M059J (cell line): ENCODE measurements at regions not wholly inside any gene's neighbourhood (a gene's known extent, or its start where the extent isn't known, plus 50 kb on each side); places are given as distances from the start of the nearest gene placed in this dataset.
"Not testable (repeated sequence)": the region's sequence is repeated elsewhere in the genome, so short reads cannot be mapped to it uniquely, and the experiment has no call there.

Experiments
- DNase-seq: peaks from one replicate; pipeline ENCODE4 v3.0.0-alpha.2; 2012; ENCODE audit warnings: low read depth

DNA sequence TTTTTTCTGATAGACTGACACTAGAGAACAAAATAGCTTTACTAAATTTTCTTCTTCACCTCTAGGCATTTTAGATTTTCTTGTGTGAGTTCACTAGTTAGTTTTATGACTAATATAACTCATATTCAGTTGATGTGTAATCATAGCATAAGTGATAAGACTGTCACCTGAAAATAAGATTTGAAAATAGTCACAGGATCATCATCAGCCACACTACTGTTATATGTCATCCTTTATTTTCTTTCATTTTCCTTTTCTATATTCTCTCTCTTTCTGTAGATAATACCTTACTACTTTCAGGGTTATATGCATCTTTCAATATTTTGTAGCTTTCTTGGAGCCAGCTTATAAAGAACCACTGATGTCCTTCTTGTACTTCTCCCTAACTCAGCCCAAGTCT lies 292.6 kb downstream of the TDRD3 start:
- no peak for DNase-seq

DNA sequence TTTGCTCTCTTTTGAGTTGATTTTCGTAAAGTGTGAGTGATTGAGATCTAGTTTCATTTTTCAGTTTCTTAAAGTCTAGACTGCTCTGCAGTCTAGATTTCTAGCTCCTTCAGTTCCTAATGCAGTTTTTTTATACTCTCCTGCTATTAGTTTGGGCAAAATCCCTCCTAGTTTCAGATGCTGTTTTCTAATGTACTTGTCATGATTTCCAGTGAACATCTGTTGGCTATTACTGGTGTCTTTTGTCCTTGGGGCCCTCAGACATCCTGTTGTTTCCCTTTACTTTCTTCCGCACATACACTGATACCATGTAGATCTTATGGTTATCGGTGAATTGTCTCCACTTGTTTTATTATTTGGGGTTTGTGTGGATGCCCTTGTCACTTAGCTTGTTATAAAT lies 292.1 kb downstream of the TDRD3 start:
- DNase-seq: no peak

DNA sequence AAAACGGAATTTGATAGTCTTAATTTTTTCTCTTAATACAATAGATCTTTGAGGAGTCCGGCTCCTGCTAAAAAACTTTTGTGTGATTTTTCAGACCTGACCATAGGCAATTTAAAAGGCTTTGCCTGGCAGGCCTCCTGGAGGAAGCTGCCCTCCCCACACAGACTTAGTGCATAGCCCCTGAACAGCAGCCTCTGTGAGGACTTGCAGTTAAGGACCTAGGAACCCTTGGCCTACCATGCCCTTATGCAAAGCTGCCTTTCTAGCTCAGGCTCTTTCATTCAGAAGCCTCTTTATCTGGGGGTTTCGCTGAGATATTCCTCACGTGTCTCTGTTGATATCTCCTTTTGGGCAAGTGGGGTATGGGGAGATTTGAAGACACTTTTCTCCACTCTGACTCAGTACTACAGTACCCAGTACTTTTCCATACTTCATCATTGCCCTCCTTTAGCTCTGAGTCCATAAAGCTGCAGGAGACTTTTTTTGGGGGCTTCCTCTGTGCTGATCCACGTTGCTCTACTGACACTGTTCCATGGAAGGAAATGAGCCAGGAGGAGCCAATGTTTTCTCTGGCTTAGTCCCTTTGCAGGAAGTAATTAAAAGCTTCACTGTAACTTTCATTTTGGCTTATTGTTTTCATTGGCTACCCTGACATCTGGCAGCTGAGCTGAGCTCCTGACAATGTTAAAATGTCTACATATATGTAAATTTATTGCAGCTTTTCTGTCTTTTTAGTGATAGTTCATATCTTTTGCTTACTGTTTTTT lies 283.1 kb downstream of the TDRD3 start:
- DNase-seq: no peak

DNA sequence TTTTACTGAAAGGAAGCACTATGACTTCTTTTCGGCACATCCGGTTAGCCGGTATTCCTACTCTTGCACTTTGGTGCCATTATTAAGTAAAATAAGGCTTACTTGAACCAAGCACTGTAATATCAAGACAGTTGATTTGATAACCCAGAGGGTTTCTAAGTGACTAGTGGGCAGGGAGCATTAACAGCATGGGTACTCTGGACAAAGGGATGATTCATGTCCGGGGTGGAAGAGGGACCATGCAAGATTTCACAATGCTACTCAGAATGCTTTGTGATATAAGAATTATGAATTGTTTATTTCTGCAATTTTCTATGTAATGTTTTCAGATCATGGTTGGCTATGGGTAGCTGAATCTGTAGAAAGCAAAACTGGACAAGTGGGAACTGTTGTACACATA lies 282.1 kb downstream of the TDRD3 start:
- no peak for DNase-seq

DNA sequence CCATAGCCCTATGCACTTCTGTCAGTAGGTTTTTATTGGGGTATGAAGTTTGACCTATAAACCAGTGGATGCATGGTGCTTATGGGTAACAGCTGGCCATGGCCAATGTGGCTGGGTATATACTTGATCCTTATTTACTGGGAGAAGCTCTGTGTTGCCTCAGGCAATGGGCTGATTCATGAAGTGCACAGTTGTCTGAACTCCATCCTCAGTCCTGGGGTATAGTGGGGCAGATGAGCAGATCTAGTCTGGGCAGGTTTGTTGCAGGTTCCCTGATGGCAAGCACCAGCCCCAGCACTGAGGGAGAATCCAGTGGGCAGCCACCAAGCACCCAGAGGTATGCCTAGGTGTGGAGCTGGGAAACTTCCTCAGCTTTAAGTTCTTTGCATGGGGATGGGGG lies 274.4 kb downstream of the TDRD3 start:
- no peak for DNase-seq

DNA sequence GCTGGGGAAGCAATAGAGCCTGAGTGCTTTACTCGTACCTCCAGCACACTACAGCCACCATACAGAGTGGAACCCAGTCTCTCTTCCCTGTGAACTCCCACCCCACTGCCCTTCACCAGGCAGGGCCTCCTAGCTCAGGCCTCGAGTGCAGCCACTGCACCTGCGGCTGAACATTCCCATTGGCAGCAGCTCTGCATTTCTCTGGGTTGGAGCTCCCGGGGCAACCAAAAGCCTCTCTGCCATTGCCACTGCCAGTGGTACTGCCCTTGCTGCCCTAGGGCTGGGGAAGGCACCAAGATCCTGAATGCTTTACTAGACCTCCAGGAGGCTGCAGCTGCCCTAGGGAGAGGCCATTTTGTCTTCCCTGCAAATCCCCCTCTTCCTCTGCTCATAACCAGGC lies 266.8 kb downstream of the TDRD3 start:
- DNase-seq: no peak

DNA sequence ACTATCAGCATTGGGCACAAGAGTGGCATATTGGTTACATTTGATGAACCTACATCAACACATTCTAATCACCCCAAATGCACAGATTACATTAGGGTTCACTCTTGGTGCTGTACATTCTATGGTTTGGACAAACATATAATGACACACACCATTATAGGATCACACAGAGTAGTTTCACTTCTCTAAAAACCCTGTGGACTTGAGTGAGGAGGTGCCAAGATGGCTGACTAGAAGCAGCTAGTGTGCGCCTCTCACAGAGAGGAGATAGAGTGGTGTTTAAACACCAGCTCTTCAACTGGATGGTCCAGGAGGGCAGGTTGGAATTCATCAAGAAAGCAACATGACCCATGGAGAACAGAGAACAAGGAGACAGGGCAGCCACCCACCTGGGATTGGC lies 265.6 kb downstream of the TDRD3 start:
- DNase-seq: no peak

DNA sequence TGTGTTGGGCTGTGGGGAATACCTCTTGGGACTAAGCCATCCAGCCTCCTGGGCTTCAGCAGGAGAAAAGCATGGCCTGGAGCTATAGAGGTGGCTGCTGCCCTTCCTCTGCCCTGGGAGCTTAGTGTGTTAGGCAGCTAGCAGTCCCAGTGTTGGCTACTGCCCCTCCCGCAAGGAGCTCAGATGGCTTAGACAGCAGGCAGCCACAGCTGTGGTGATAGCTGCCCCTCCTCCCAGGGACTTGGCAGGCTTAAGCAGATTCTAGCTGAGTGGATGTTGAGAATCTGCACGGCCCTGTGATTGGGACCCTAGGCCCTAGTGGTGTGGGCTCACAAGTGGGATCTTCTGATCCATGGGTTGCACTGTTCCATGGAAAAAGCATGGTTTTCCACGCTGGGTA lies 264.5 kb downstream of the TDRD3 start:
- no peak for DNase-seq

DNA sequence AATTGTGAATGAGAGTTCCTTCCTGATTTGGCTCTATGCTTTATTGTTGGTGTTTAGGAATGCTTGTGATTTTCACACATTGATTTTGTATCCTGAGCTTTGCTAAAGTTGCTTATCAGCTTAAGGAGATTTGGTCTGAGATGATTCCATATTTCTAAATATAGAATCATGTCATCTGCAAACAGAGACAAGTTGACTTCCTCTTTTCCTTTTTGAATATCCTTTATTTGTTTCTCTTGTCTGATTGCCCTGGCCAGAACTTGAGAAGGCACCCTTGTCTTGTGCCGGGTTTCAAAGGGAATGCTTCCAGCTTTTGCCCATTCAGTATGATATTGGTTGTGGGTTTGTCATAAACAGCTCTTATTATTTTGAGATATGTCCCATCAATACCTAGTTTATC lies 260.6 kb downstream of the TDRD3 start:
- not testable (repeated sequence) for DNase-seq

DNA sequence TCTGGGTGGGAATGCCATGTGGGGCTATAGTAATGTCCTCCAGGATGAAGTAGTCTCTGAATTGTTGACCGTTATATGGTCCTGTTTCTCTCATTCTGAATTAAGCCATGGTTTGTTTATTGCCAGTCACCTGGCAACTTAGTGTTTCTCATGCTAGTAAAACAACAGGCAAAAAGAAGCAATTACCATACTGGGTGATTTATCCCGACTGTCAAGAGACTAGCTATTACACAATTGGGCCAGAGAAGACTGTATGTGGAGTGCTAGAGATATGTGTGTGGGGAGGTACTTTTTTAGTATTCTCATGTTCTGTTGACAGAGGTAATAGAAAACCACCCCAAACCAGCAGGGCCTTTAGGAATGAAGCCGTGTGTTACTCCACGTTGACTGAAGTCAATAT lies 258.2 kb downstream of the TDRD3 start:
- peak; percentile 1 for DNase-seq

DNA sequence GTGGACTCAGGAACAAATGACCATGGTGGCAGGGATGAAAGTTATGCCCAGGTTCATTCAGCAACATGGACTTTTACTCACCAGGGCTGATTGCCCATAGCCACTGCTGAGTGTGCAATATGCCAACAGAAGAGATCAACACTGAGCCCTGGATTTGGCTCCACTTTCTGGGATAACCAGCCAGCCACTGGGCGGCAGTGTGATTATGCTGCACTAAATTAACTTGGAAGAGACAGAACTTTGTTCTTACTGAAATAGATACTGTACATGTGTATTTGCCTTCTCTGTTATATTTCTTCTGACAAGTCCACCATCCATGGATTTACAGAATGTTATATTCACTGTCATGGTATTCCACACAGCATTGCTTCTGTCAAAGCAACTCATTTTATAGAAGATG lies 257.4 kb downstream of the TDRD3 start:
- DNase-seq: peak; percentile 2

DNA sequence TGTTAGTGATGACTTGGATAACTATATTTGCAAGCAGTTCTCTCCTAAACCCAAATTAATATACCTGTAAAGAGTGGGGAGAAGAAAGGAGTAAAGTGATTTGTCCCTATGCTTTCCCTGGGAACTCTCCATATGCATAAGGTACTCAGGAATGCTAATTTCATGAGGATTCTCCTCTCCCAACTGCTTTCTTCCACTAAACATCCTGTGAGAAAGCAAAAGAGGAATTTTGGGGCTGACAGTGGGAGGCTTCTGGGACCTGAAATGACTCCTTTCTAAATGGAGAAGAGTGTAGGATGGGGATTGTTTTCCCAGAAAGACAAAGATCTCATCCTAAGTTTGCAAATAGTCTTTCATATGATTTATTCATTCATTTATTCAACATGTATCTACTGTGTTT lies 250.5 kb downstream of the TDRD3 start:
- no peak for DNase-seq

DNA sequence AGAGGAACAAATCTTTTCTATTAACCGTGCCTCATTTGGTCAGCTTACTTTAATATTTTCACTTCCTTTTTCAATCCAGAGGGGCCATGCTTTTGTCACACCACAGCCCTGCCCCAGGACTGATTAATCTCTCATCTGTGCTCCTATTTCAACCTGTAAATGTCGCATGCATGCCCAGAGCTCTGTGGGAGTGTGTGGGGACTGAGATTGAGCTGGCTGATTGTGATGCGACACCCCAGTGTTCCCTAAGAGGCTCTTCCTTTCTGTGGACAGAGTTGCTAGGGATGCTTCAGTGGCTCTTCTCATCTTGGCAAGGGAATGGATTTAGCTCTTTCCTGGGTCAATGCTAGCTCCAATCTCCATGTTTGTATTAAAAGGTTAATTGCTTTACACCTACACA lies 249.6 kb downstream of the TDRD3 start:
- DNase-seq: no peak

DNA sequence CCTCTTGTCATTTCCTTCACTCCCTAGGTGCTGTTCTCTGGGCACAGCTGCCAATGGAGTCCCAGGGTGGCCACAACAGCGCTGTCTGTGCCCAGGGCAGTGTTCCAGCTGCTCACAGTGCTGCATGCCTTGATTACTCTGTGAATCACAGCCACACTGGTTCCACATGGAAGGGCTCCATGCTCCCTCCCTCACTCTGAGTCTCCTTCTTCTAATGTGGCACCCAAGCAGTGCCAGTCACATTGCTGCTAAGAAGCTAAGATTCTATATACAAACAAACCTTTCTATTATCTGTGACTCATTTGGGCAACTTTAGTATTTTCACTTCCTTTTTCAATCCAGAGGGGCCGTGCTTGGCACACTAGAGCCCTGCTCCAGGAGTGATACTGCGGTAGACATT lies 248.7 kb downstream of the TDRD3 start:
- peak; percentile 0 for DNase-seq

DNA sequence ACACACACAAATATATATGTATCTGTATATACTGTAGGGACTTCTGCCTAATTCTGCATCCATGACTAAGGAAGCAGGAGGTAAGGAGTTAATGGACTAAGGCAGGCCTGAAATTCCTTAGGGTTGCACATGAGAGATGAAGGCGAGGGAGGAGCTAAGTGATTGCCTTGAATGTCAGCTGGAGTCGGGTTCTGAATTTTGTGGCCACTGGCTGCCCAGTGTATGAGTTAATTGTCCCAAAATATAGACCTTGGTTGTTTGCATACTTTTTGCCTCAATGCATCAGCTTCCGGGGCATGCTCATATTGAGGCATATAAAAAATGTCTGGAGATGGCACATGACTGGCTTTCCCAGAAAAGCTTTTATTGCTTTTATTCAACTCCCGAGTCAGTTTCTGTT lies 245.5 kb downstream of the TDRD3 start:
- DNase-seq: no peak

DNA sequence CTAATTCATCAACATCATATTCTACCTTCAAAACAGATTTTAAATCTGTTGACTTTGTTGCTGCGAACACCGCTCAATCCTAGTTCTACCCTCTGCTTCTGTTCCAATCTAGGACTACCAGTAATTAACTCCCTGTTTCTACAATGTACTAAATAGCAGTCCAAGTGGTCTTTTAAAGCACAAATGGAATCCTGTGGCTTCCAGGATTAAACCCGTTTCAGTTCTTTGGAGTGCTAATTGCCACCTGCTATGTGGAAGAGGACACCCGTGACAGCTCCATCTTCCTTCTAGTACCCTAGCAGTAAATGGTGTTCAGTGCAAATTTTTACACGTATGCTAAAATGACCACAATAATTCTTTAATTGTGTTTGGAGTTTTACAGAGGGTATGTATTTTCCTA lies 232.1 kb downstream of the TDRD3 start:
- DNase-seq: no peak

DNA sequence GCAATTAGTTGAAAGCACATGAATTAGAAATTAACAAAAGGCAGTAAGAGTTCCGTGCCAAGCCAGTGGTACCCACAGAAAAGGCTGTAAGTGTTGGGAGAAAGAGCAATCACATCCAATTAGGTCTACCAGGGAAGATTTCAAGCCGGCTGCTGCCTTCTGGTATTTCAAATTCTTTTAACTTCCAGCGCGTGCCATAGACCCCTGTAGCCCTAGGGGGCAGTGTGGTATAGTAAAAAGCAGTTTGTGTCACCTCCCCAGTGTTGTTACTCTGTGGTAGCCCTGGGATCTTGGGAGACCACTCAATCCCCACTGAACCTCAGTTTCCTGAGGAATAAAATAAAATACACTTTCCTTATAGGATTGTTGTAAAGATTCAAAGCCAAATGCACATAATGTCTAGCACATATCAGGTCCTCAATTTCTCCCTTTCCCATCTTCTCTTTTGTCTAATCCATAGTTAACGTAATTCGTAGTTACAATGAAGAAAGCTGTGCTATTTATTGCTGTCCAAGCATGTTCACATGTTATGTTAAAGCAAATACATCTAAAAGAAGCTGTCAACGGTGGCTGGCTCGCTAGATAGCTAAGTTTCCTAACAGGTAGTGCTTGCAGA lies 230.2 kb downstream of the TDRD3 start:
- DNase-seq: peak; percentile 11
